ENCODE measurements at regions not wholly inside any gene's neighbourhood (a gene's known extent, or its start where the extent isn't known, plus 50 kb on each side); places are given as distances from the start of the nearest gene placed in this dataset.

GRCh38 chr15:94131875-94132274 is 99.5 kb upstream of the MCTP2 start (continued):
- no peak for TF ChIP-seq USF2 (IDR thresholded peaks at IDR 0.05; ENCODE audit: low read length)

Data from H1 (cell line).